ENCODE measurements at regions not wholly inside any gene's neighbourhood (a gene's known extent, or its start where the extent isn't known, plus 50 kb on each side); places are given as distances from the start of the nearest gene placed in this dataset.

DNA sequence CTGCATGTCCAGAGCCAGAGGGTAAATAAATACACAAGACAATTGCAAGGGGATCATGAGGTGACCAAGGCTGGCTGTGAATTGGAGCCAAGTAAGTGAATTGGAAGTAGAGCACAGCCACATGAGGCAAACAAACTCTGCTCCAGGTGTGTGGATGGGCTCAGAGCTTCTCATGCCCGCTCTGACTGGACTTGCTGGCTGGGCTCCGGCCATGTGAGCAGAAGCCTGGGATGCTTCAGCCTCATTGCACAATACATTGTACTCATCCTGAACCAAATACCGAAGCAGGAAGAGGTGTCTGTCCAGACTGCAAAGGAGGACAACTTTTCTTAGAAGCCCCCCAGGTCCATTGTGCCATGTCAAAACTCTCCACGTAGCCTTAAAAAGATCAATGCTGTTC, 193.0 kb downstream of the TTC8 start:
- intact Hi-C loops (cut with micrococcal nuclease): no loop called here
- H3K4me3 ChIP-seq (replicated peaks in 1 of 3; ENCODE audit: insufficient read depth in 1 of 3, low read depth in 1 of 3, low read length in 3 of 3): no peak overlapping the region
- no peak overlapping the region for H2AFZ ChIP-seq (ENCODE audit: low read depth, low read length)
- dilution Hi-C loops (cut with MboI; ENCODE audit: extremely low pct_ligation_motif_present, low sequenced_read_pairs): no loop called here
- no peaks in the 10 kb centered on the region for H3K9me1 ChIP-seq (replicated peaks; ENCODE audit: control insufficient read depth, extremely low read depth, insufficient read depth, low read length)
- H3K9me3 ChIP-seq (replicated peaks; ENCODE audit: control insufficient read depth, insufficient read depth, low read length): no peaks in the 10 kb centered on the region
- no peaks in the 10 kb centered on the region for H3K4me1 ChIP-seq (ENCODE audit: control insufficient read depth, extremely low read depth, insufficient read depth, low read length)
- ChIA-PET POLR2A (no interaction called here), CTCF (no interaction called here)
- no peaks in the 10 kb centered on the region for H3K79me2 ChIP-seq (ENCODE audit: control insufficient read depth, insufficient read depth, low read length)
- H3K4me2 ChIP-seq (ENCODE audit: insufficient read depth, low read length): no peak overlapping the region
- TF ChIP-seq, protein P1, sequence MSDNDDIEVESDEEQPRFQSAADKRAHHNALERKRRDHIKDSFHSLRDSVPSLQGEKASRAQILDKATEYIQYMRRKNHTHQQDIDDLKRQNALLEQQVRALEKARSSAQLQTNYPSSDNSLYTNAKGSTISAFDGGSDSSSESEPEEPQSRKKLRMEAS (IDR thresholded peaks at IDR 0.05; ENCODE audit: insufficient read depth, insufficient read length): no peak
- no peak for TF ChIP-seq MYC (IDR thresholded peaks at IDR 0.05; ENCODE audit: low read depth, low read length)
- no peak for TF ChIP-seq POLR2A (IDR thresholded peaks at IDR 0.05; ENCODE audit: low read depth, low read length)
- TF ChIP-seq GATA2 (IDR thresholded peaks at IDR 0.05; ENCODE audit: insufficient read depth, insufficient read length, low read depth, low read length): no peak
- no peak for TF ChIP-seq POLR2AphosphoS5 (IDR thresholded peaks at IDR 0.05; ENCODE audit: insufficient read depth, low read depth, low read length)
- no peak for TF ChIP-seq CTCF (IDR thresholded peaks at IDR 0.05; ENCODE audit: extremely low read depth in 1 of 2, insufficient read depth in 1 of 2, low read depth in 1 of 2, low read length in 2 of 2)
- no peak for TF ChIP-seq EZH2 (IDR thresholded peaks at IDR 0.05; ENCODE audit: borderline replicate concordance, low read depth, low read length, severe bottlenecking)
- TF ChIP-seq JUN (IDR thresholded peaks at IDR 0.05; ENCODE audit: borderline replicate concordance, insufficient read depth, insufficient read length, low read depth): no peak
- FAIRE-seq: no peak
- no TSS peak for BruUV-seq (replicated peaks)
- no peaks in the 10 kb centered on the region for H3K36me3 ChIP-seq (ENCODE audit: control insufficient read depth in 2 of 2, extremely low read depth in 1 of 2, insufficient read depth in 2 of 2, low read length in 2 of 2)
- H3K9ac ChIP-seq (replicated peaks; ENCODE audit: extremely low read depth, insufficient read depth, low read length): no peak overlapping the region
- H4K20me1 ChIP-seq (replicated peaks; ENCODE audit: control insufficient read depth, extremely low read depth, insufficient read depth, low read length): no peaks in the 10 kb centered on the region
- H3K27me3 ChIP-seq (ENCODE audit: control insufficient read depth in 2 of 2, insufficient read depth in 2 of 2, low read length in 2 of 2): peaks cover 0 to 2% of the 10 kb centered on the region in 2 experiments
- no peak for DNase-seq (ENCODE audit: low read depth, low spot score)
- no peak overlapping the region for H3K27ac ChIP-seq (ENCODE audit: insufficient read depth, low read depth, low read length)

All from endothelial cell of umbilical vein (primary cell).